Nephron (organoid): ENCODE measurements at regions not wholly inside any gene's neighbourhood (a gene's known extent, or its start where the extent isn't known, plus 50 kb on each side); places are given as distances from the start of the nearest gene placed in this dataset.

Source experiments
- H3K27ac Mint-ChIP-seq, 3 experiments: 2 replicates each; pipeline ENCODE4 v1.8.0; 2020; ENCODE audit warnings: mixed read lengths in 3 of 3, mild to moderate bottlenecking in 2 of 3, moderate library complexity in 1 of 3
- H3K27me3 Mint-ChIP-seq: 2 replicates; pipeline ENCODE4 v1.8.0; 2021; ENCODE audit warnings: low read depth, mild to moderate bottlenecking, moderate library complexity, mixed read lengths
- H3K36me3 Mint-ChIP-seq: 2 replicates; pipeline ENCODE4 v1.8.0; 2020; ENCODE audit warnings: low read depth, mixed read lengths
- H3K4me1 Mint-ChIP-seq: 2 replicates; pipeline ENCODE4 v1.8.0; 2020; ENCODE audit warnings: mixed read lengths
- H3K4me3 Mint-ChIP-seq, 3 experiments: 2 replicates each; pipeline ENCODE4 v1.8.0; 2020; ENCODE audit warnings: mild to moderate bottlenecking in 3 of 3, mixed read lengths in 3 of 3, moderate library complexity in 2 of 3
- H3K9me3 Mint-ChIP-seq: 2 replicates; pipeline ENCODE4 v1.8.0; 2020; ENCODE audit warnings: mixed read lengths
- CTCF ChIP-seq, 3 experiments: fragments of 200-600 bp; sonication (generic); IDR thresholded peaks; one replicate each; pipeline ENCODE4 v1.5.0; 2021; ENCODE audit warnings: antibody characterized with exemption in 3 of 3; ENCODE audit not compliant: unreplicated experiment in 3 of 3

- peaks cover 6% of the 10 kb centered on the region for H3K27me3 Mint-ChIP-seq
- no peaks in the 10 kb centered on the region for H3K4me1 Mint-ChIP-seq
- no peaks in the 10 kb centered on the region for H3K9me3 Mint-ChIP-seq
- no peaks in the 10 kb centered on the region for H3K36me3 Mint-ChIP-seq
- no peak for TF ChIP-seq CTCF (IDR thresholded peaks at IDR 0.05; ENCODE audit: unreplicated experiment in 3 of 3)
- H3K27ac Mint-ChIP-seq: no peak overlapping the region
- no peak overlapping the region for H3K4me3 Mint-ChIP-seq
These were observed 549.7 kb upstream of the TMEM132C start for GRCh38 chr12:127717278-127717677.

- Mint-ChIP-seq H3K36me3 (no peaks in the 10 kb centered on the region), H3K27me3 (no peaks in the 10 kb centered on the region), H3K9me3 (no peaks in the 10 kb centered on the region), H3K4me3 (no peak overlapping the region), H3K4me1 (peaks cover 10% of the 10 kb centered on the region), H3K27ac (no peak overlapping the region)
- TF ChIP-seq CTCF (IDR thresholded peaks at IDR 0.05; ENCODE audit: unreplicated experiment in 3 of 3): no peak
These were observed 546.6 kb upstream of the TMEM132C start for GRCh38 chr12:127720334-127720733.

GRCh38 chr12:127722611-127723010 is 544.4 kb upstream of the TMEM132C start:
- H3K9me3 Mint-ChIP-seq: no peaks in the 10 kb centered on the region
- peaks cover 6% of the 10 kb centered on the region for H3K27me3 Mint-ChIP-seq
- no peak for TF ChIP-seq CTCF (IDR thresholded peaks at IDR 0.05; ENCODE audit: unreplicated experiment in 3 of 3)
- H3K36me3 Mint-ChIP-seq: no peaks in the 10 kb centered on the region
- no peak overlapping the region for H3K4me3 Mint-ChIP-seq
- H3K27ac Mint-ChIP-seq: no peak overlapping the region
- peaks cover 10% of the 10 kb centered on the region for H3K4me1 Mint-ChIP-seq

- Mint-ChIP-seq H3K9me3 (no peaks in the 10 kb centered on the region), H3K27me3 (peaks cover 6% of the 10 kb centered on the region), H3K36me3 (no peaks in the 10 kb centered on the region), H3K4me1 (peaks cover 10% of the 10 kb centered on the region), H3K27ac (no peak overlapping the region), H3K4me3 (no peak overlapping the region)
- TF ChIP-seq CTCF (IDR thresholded peaks at IDR 0.05; ENCODE audit: unreplicated experiment in 3 of 3): no peak
These were observed 543.7 kb upstream of the TMEM132C start for GRCh38 chr12:127723251-127723650.

- peaks cover 6% of the 10 kb centered on the region for H3K27me3 Mint-ChIP-seq
- H3K36me3 Mint-ChIP-seq: no peaks in the 10 kb centered on the region
- no peak overlapping the region for H3K27ac Mint-ChIP-seq
- peaks cover 10% of the 10 kb centered on the region for H3K4me1 Mint-ChIP-seq
- no peak overlapping the region for H3K4me3 Mint-ChIP-seq
- peaks cover 6% of the 10 kb centered on the region for H3K9me3 Mint-ChIP-seq
- no peak for TF ChIP-seq CTCF (IDR thresholded peaks at IDR 0.05; ENCODE audit: unreplicated experiment in 3 of 3)
These were observed 540.2 kb upstream of the TMEM132C start for GRCh38 chr12:127726671-127727315.

- H3K9me3 Mint-ChIP-seq: peaks cover 6% of the 10 kb centered on the region
- H3K36me3 Mint-ChIP-seq: no peaks in the 10 kb centered on the region
- peaks cover 6% of the 10 kb centered on the region for H3K4me1 Mint-ChIP-seq
- peaks cover 6% of the 10 kb centered on the region for H3K27me3 Mint-ChIP-seq
- H3K27ac Mint-ChIP-seq: no peak overlapping the region
- H3K4me3 Mint-ChIP-seq: no peak overlapping the region
- TF ChIP-seq CTCF (IDR thresholded peaks at IDR 0.05; ENCODE audit: unreplicated experiment in 3 of 3): no peak
These were observed 538.7 kb upstream of the TMEM132C start for GRCh38 chr12:127728285-127728684.
